Heart right ventricle (tissue), 16 donors: ENCODE measurements at regions not wholly inside any gene's neighbourhood (a gene's known extent, or its start where the extent isn't known, plus 50 kb on each side); places are given as distances from the start of the nearest gene placed in this dataset.

Experiments used
- ATAC-seq, 8 donors: fragments of 200-7000 bp; cut with Tn5 transposase; one replicate each; pipeline ENCODE4 v1.9.1; 2020; ENCODE audit warnings: mild to moderate bottlenecking in 8 of 8, moderate library complexity in 8 of 8, moderate number of reproducible peaks in 1 of 8
- DNase-seq, 2 donors: peaks; one replicate each; pipeline ENCODE4 v3.0.0-alpha.2; 2020
- H3K27ac ChIP-seq, 10 donors: fragments of 200-600 bp; sonication (generic) in 2 of 10; one replicate each; pipeline versions ENCODE4 v1.5.0 to v1.8.0; 2020 to 2022; ENCODE audit warnings: mild to moderate bottlenecking in 3 of 10
- H3K27me3 ChIP-seq, 7 donors: fragments of 200-600 bp; one replicate each; pipeline ENCODE4 v1.8.0; 2021 to 2022; ENCODE audit warnings: mild to moderate bottlenecking in 2 of 7
- H3K36me3 ChIP-seq, 9 donors: fragments of 200-600 bp; sonication (generic) in 1 of 9; one replicate each; pipeline versions ENCODE4 v1.5.0 to v1.8.0; 2020 to 2022; ENCODE audit warnings: mild to moderate bottlenecking in 2 of 9
- H3K4me1 ChIP-seq, 9 donors: fragments of 200-600 bp; sonication (generic) in 1 of 9; one replicate each; pipeline versions ENCODE4 v1.5.0 to v1.8.0; 2020 to 2022; ENCODE audit warnings: mild to moderate bottlenecking in 4 of 9
- H3K4me3 ChIP-seq, 10 donors: fragments of 200-600 bp; sonication (generic) in 2 of 10; one replicate each; pipeline versions ENCODE4 v1.5.0 to v1.8.0; 2020 to 2022; ENCODE audit warnings: mild to moderate bottlenecking in 7 of 10, moderate library complexity in 2 of 10
- H3K9me3 ChIP-seq, 11 donors: fragments of 200-600 bp in 10 of 11; sonication (generic) in 2 of 11; one replicate each; pipeline versions ENCODE4 v1.5.0 to v1.8.0; 2013 to 2022; ENCODE audit warnings: mild to moderate bottlenecking in 2 of 11, control low read depth in 1 of 11, moderate library complexity in 1 of 11
- WGBS, 2 donors: extraction: QIAGEN DNeasy Blood & Tissue Kit; methylation state at CpG; one replicate each; pipeline ENCODE4 v1.1.7; 2013; ENCODE audit warnings: inconsistent platforms in 1 of 2; 5-methylcytosine and 5-hydroxymethylcytosine counted together
- intact Hi-C, 10 donors: fragments of 100-400 bp; cut with DNase I; formaldehyde crosslinking; loops; one replicate each; pipeline versions ENCODE4 v1.11.1 to v1.14.2; 2022
- TF ChIP-seq, protein P1 (sequence below), 9 donors: fragments of 200-600 bp; sonication (generic) in 2 of 9; IDR thresholded peaks; one replicate each; pipeline versions ENCODE4 v1.5.0 to v1.8.0; 2021 to 2022; ENCODE audit warnings: antibody characterized with exemption in 9 of 9, mild to moderate bottlenecking in 5 of 9, moderate library complexity in 1 of 9
- donor health status: Arrhythmogenic right ventricular cardiomyopathy.
- donor health status: ischemic (EF 13 %, LVEDD 7.1; RV severe dilation, severe dysfunction).
- donor health status: healthy with polysubstance abuse.
- donor health status: DM: no; HTN: yes; CAD: no.
- donor health status: DM: no; HTN: no; CAD: no.
- donor health status: ischemic (EF 25% LVEDD 6.9; RV normal size, moderate dysfunction).
- donor health status: ischemic (EF 25% LVEDD 5.7; RV mildly dilated, moderate dysfunction).
- donor health status: healthy.
- donor health status: DM: yes; HTN: yes; CAD: no.
- donor health status: Ischemic cardiomyopathy.
- donor health status: ischemic (EF 35%, LVEDD 5.7; RV mildly dilated, moderate dysfunction).
- donor health status: nonischemic (EF 11% LVEDD 7.7; RV severe dilation, severe dysfunction).
- donor health status: DM: yes; HTN: yes; CAD: no.
- donor health status: PGD.
- donor health status: ischemic (EF 29% LVEDD 5.4; RV normal size, mild dysfunction).
- donor health status: nonischemic (EF 23%, LVEDD 6.1; RV moderate dilation, normal function).

DNA sequence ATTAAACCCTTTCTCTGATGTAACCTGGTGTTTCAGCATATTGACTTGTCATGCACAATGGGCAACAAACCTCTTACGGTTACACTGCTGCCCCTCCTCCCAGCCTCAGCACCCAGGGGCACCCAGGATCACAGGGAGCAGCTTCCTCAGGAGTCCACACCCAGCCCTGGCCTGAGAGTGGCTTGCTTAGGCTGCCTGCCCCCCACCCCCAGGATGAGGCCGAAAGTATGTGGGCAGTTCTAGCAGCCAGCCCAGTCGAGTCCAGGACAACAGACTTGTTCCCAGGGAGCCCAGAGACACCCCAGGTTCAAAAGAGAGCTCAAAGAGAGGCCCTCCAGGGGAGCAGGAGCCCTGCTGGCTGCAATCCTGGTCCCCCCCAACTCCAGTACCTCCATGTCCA is 108.1 kb upstream of the THY1 start:
- no peak for DNase-seq
- TF ChIP-seq, protein P1, sequence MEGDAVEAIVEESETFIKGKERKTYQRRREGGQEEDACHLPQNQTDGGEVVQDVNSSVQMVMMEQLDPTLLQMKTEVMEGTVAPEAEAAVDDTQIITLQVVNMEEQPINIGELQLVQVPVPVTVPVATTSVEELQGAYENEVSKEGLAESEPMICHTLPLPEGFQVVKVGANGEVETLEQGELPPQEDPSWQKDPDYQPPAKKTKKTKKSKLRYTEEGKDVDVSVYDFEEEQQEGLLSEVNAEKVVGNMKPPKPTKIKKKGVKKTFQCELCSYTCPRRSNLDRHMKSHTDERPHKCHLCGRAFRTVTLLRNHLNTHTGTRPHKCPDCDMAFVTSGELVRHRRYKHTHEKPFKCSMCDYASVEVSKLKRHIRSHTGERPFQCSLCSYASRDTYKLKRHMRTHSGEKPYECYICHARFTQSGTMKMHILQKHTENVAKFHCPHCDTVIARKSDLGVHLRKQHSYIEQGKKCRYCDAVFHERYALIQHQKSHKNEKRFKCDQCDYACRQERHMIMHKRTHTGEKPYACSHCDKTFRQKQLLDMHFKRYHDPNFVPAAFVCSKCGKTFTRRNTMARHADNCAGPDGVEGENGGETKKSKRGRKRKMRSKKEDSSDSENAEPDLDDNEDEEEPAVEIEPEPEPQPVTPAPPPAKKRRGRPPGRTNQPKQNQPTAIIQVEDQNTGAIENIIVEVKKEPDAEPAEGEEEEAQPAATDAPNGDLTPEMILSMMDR (IDR thresholded peaks at IDR 0.05) = no peak
- 69 to 72% methylated on average over 3 of the region's 3 CpGs for WGBS, 2 donors
- H3K4me3 ChIP-seq = no peak overlapping the region
- peaks cover 0 to 10% (median 0%) of the 10 kb centered on the region in 9 donors for H3K4me1 ChIP-seq
- H3K9me3 ChIP-seq = no peaks in the 10 kb centered on the region
- no peaks in the 10 kb centered on the region for H3K36me3 ChIP-seq
- intact Hi-C loops = loop anchor here in 3 of 10 donors (5.0 to 10.0 kb wide), 2 partner anchors 46 to 49 kb away; no protein-coding TSS in a partner anchor
- no peak overlapping the region for H3K27ac ChIP-seq
- ATAC-seq = no peak
- H3K27me3 ChIP-seq = peaks cover 0 to 35% (median 10%) of the 10 kb centered on the region in 7 donors

DNA sequence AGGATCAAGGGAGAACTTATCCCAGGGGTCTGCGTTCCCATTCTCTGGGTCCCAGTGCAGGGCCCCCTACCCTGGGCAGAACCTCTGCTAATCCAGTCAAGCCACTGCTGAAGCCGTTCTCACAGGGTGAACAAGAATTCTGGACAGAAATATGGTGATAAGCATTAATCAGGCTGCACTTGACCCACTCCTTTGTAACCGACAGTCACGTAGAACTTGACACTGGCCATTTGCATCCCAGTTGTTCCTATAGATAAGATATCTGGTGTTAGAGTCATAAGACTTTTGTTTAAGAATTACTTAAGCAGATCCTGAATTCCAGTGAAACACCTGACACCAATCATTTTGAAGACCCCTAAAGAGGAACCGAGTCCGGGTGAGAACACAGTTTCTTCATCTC is 107.5 kb upstream of the THY1 start:
- H3K27me3 ChIP-seq = peaks cover 0 to 35% (median 10%) of the 10 kb centered on the region in 7 donors
- no peak for ATAC-seq
- 50 to 60% methylated on average over 6 of the region's 6 CpGs for WGBS, 2 donors
- H3K36me3 ChIP-seq = no peaks in the 10 kb centered on the region
- peaks cover 0 to 14% (median 0%) of the 10 kb centered on the region in 9 donors for H3K4me1 ChIP-seq
- intact Hi-C loops = loop anchor here in 3 of 10 donors (5.0 to 10.0 kb wide), 2 partner anchors 46 to 48 kb away; no protein-coding TSS in a partner anchor
- no peak for DNase-seq
- no peaks in the 10 kb centered on the region for H3K9me3 ChIP-seq
- no peak overlapping the region for H3K4me3 ChIP-seq
- TF ChIP-seq, protein P1 (IDR thresholded peaks at IDR 0.05) = no peak
- H3K27ac ChIP-seq = no peak overlapping the region

DNA sequence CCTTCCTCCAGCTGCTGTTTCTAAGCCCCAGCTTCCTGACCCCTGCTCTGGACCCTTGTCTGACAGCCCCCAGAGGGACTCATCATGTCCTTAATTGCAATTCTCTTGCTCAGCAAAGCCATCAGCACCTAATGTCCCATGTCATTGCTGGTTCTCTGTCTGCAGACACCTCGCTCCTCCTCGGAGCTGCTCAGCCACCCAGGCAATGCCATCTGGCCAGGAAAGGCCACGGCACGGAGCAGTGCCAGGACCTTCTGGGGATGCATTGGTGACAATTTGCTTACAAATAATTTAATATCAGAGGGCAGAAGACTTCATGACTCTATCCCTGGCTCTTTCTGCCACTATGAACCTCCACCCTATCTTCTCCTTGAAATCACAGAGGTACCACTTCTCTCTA is 107.0 kb upstream of the THY1 start:
- H3K36me3 ChIP-seq = no peaks in the 10 kb centered on the region
- H3K4me1 ChIP-seq = peaks cover 0 to 18% (median 0%) of the 10 kb centered on the region in 9 donors
- 50 to 57% methylated on average over 4 of the region's 4 CpGs for WGBS, 2 donors
- no peak for ATAC-seq
- no peak overlapping the region for H3K27ac ChIP-seq
- peaks cover 0 to 35% (median 10%) of the 10 kb centered on the region in 7 donors for H3K27me3 ChIP-seq
- H3K4me3 ChIP-seq = no peak overlapping the region
- no peak for DNase-seq
- intact Hi-C loops = loop anchor here in 3 of 10 donors (5.0 to 10.0 kb wide), 2 partner anchors 45 to 48 kb away; no protein-coding TSS in a partner anchor
- TF ChIP-seq, protein P1 (IDR thresholded peaks at IDR 0.05) = no peak
- H3K9me3 ChIP-seq = no peaks in the 10 kb centered on the region

DNA sequence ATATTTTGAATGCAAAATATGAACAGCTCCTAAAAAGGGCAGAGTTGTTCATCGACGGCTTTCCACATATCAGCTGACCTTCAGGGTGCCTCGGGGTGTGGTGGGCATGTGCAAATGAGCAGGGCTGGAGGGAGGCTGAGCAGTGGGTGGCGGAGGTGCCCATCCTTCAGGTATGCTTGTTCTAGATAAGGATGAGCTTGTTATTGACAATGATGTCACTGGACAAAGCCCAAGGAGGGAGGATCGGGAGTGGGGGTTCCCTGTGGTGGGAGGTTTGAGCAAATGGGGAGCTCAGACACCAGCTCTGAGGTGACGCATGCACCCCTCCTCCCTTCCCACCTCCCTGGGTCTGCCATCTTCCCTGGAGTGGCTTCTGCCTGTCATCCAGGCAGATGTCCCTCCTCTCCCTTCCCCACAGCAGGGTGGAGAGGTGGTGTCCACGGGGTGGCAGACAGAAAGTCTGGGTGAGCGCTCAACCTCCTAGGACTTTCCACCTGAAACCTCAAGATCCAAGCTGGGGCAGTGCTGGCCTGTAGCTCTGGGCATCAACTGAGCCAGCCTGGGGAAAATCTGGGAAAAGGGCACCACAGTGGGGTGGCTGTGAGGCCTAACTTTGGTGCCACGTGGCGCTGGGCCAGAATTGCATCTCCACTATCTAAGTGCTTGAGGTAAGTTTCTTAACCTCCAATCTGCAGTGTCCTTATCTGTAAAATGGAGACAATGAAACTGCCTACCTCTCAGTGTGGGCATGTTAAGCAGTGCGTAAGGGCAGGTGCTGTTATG is 106.3 kb upstream of the THY1 start:
- 75 to 76% methylated on average over 11 of the region's 11 CpGs for WGBS, 2 donors
- no peak overlapping the region for H3K27ac ChIP-seq
- intact Hi-C loops = no loop called here
- peaks cover 0 to 39% (median 10%) of the 10 kb centered on the region in 7 donors for H3K27me3 ChIP-seq
- H3K36me3 ChIP-seq = no peaks in the 10 kb centered on the region
- H3K4me1 ChIP-seq = peaks cover 0 to 20% (median 0%) of the 10 kb centered on the region in 9 donors
- TF ChIP-seq, protein P1 (IDR thresholded peaks at IDR 0.05) = no peak
- ATAC-seq (no peak), DNase-seq (no peak)
- no peak overlapping the region for H3K4me3 ChIP-seq
- H3K9me3 ChIP-seq = no peaks in the 10 kb centered on the region
